ENCODE measurements at regions not wholly inside any gene's neighbourhood (a gene's known extent, or its start where the extent isn't known, plus 50 kb on each side); places are given as distances from the start of the nearest gene placed in this dataset.

GRCh38 chr15:34700891-34701427 is 53.8 kb downstream of the GJD2 start:
- H3K9ac ChIP-seq (ENCODE audit: low read length), result no peak overlapping the region
- peaks cover 14% of the 10 kb centered on the region for H3K4me1 ChIP-seq (ENCODE audit: control insufficient read depth, insufficient read depth, low read length)
- H3K9me3 ChIP-seq (ENCODE audit: control insufficient read depth, insufficient read depth, low read depth, low read length), result no peaks in the 10 kb centered on the region
- no peak overlapping the region for H3K4me3 ChIP-seq (ENCODE audit: low read depth, low read length)
- H3K27ac ChIP-seq (ENCODE audit: low read depth, low read length), result no peak overlapping the region
- H3K27me3 ChIP-seq (ENCODE audit: control insufficient read depth, insufficient read depth, low read length), result no peaks in the 10 kb centered on the region
- no peaks in the 10 kb centered on the region for H3K36me3 ChIP-seq (ENCODE audit: control insufficient read depth, insufficient read depth, low read length)

GRCh38 chr15:34699968-34700640 is 54.7 kb downstream of the GJD2 start:
- no peak overlapping the region for H3K4me3 ChIP-seq (ENCODE audit: low read depth, low read length)
- peaks cover 14% of the 10 kb centered on the region for H3K4me1 ChIP-seq (ENCODE audit: control insufficient read depth, insufficient read depth, low read length)
- no peaks in the 10 kb centered on the region for H3K9me3 ChIP-seq (ENCODE audit: control insufficient read depth, insufficient read depth, low read depth, low read length)
- no peak overlapping the region for H3K27ac ChIP-seq (ENCODE audit: low read depth, low read length)
- no peak overlapping the region for H3K9ac ChIP-seq (ENCODE audit: low read length)
- no peaks in the 10 kb centered on the region for H3K27me3 ChIP-seq (ENCODE audit: control insufficient read depth, insufficient read depth, low read length)
- H3K36me3 ChIP-seq (ENCODE audit: control insufficient read depth, insufficient read depth, low read length), result no peaks in the 10 kb centered on the region

- no peak overlapping the region for H3K4me3 ChIP-seq (ENCODE audit: low read depth, low read length)
- H3K9ac ChIP-seq (ENCODE audit: low read length), result no peak overlapping the region
- no peaks in the 10 kb centered on the region for H3K27me3 ChIP-seq (ENCODE audit: control insufficient read depth, insufficient read depth, low read length)
- no peaks in the 10 kb centered on the region for H3K9me3 ChIP-seq (ENCODE audit: control insufficient read depth, insufficient read depth, low read depth, low read length)
- peaks cover 14% of the 10 kb centered on the region for H3K4me1 ChIP-seq (ENCODE audit: control insufficient read depth, insufficient read depth, low read length)
- no peak overlapping the region for H3K27ac ChIP-seq (ENCODE audit: low read depth, low read length)
- H3K36me3 ChIP-seq (ENCODE audit: control insufficient read depth, insufficient read depth, low read length), result no peaks in the 10 kb centered on the region
Measured at GRCh38 chr15:34696506-34696905, 58.3 kb downstream of the GJD2 start.

- H3K9me3 ChIP-seq (ENCODE audit: control insufficient read depth, insufficient read depth, low read depth, low read length), result peaks cover 2% of the 10 kb centered on the region
- H3K27me3 ChIP-seq (ENCODE audit: control insufficient read depth, insufficient read depth, low read length), result no peaks in the 10 kb centered on the region
- no peaks in the 10 kb centered on the region for H3K36me3 ChIP-seq (ENCODE audit: control insufficient read depth, insufficient read depth, low read length)
- H3K4me3 ChIP-seq (ENCODE audit: low read depth, low read length), result no peak overlapping the region
- no peak overlapping the region for H3K9ac ChIP-seq (ENCODE audit: low read length)
- no peak overlapping the region for H3K27ac ChIP-seq (ENCODE audit: low read depth, low read length)
- peaks cover 14% of the 10 kb centered on the region for H3K4me1 ChIP-seq (ENCODE audit: control insufficient read depth, insufficient read depth, low read length)
Measured at GRCh38 chr15:34693053-34693744, 61.6 kb downstream of the GJD2 start.

- Histone ChIP-seq H3K36me3 (ENCODE audit: control insufficient read depth, insufficient read depth, low read length) (no peaks in the 10 kb centered on the region), H3K4me1 (ENCODE audit: control insufficient read depth, insufficient read depth, low read length) (no peaks in the 10 kb centered on the region), H3K27me3 (ENCODE audit: control insufficient read depth, insufficient read depth, low read length) (no peaks in the 10 kb centered on the region), H3K4me3 (ENCODE audit: low read depth, low read length) (no peak overlapping the region), H3K9me3 (ENCODE audit: control insufficient read depth, insufficient read depth, low read depth, low read length) (peaks cover 4% of the 10 kb centered on the region), H3K9ac (ENCODE audit: low read length) (no peak overlapping the region), H3K27ac (ENCODE audit: low read depth, low read length) (no peak overlapping the region)
Measured at GRCh38 chr15:34691034-34691433, 63.8 kb downstream of the GJD2 start.

- H3K4me1 ChIP-seq (ENCODE audit: control insufficient read depth, insufficient read depth, low read length), result no peaks in the 10 kb centered on the region
- no peak overlapping the region for H3K4me3 ChIP-seq (ENCODE audit: low read depth, low read length)
- H3K36me3 ChIP-seq (ENCODE audit: control insufficient read depth, insufficient read depth, low read length), result no peaks in the 10 kb centered on the region
- H3K9me3 ChIP-seq (ENCODE audit: control insufficient read depth, insufficient read depth, low read depth, low read length), result peaks cover 4% of the 10 kb centered on the region
- no peaks in the 10 kb centered on the region for H3K27me3 ChIP-seq (ENCODE audit: control insufficient read depth, insufficient read depth, low read length)
- H3K27ac ChIP-seq (ENCODE audit: low read depth, low read length), result no peak overlapping the region
- no peak overlapping the region for H3K9ac ChIP-seq (ENCODE audit: low read length)
Measured at GRCh38 chr15:34688699-34689098, 66.1 kb downstream of the GJD2 start.

- Histone ChIP-seq H3K4me3 (ENCODE audit: low read depth, low read length) (no peak overlapping the region), H3K27ac (ENCODE audit: low read depth, low read length) (no peak overlapping the region), H3K36me3 (ENCODE audit: control insufficient read depth, insufficient read depth, low read length) (no peaks in the 10 kb centered on the region)
Measured at GRCh38 chr15:34684351-34684750, 70.4 kb downstream of the GJD2 start.

GRCh38 chr15:34682674-34683073 is 72.1 kb downstream of the GJD2 start:
- H3K4me1 ChIP-seq (ENCODE audit: control insufficient read depth, insufficient read depth, low read length), result no peaks in the 10 kb centered on the region
- H3K4me3 ChIP-seq (ENCODE audit: low read depth, low read length), result no peak overlapping the region
- no peaks in the 10 kb centered on the region for H3K36me3 ChIP-seq (ENCODE audit: control insufficient read depth, insufficient read depth, low read length)

More at GRCh38 chr15:34684351-34684750, 70.4 kb downstream of the GJD2 start:
- no peak overlapping the region for H3K9ac ChIP-seq (ENCODE audit: low read length)
- H3K4me1 ChIP-seq (ENCODE audit: control insufficient read depth, insufficient read depth, low read length), result no peaks in the 10 kb centered on the region
- H3K27me3 ChIP-seq (ENCODE audit: control insufficient read depth, insufficient read depth, low read length), result peaks cover 4% of the 10 kb centered on the region; the same call in 1 of the 2 replicates
- H3K9me3 ChIP-seq (ENCODE audit: control insufficient read depth, insufficient read depth, low read depth, low read length), result peaks cover 4% of the 10 kb centered on the region

GRCh38 chr15:34679291-34679690 is 75.5 kb downstream of the GJD2 start:
- Histone ChIP-seq H3K4me3 (ENCODE audit: low read depth, low read length) (no peak overlapping the region), H3K27ac (ENCODE audit: low read depth, low read length) (no peak overlapping the region), H3K9me3 (ENCODE audit: control insufficient read depth, insufficient read depth, low read depth, low read length) (no peaks in the 10 kb centered on the region), H3K9ac (ENCODE audit: low read length) (no peak overlapping the region), H3K36me3 (ENCODE audit: control insufficient read depth, insufficient read depth, low read length) (no peaks in the 10 kb centered on the region), H3K27me3 (ENCODE audit: control insufficient read depth, insufficient read depth, low read length) (peaks cover 13% of the 10 kb centered on the region; the same call in 1 of the 2 replicates), H3K4me1 (ENCODE audit: control insufficient read depth, insufficient read depth, low read length) (no peaks in the 10 kb centered on the region)

More at GRCh38 chr15:34682674-34683073, 72.1 kb downstream of the GJD2 start:
- Histone ChIP-seq H3K27ac (ENCODE audit: low read depth, low read length) (no peak overlapping the region), H3K9me3 (ENCODE audit: control insufficient read depth, insufficient read depth, low read depth, low read length) (no peaks in the 10 kb centered on the region), H3K9ac (ENCODE audit: low read length) (no peak overlapping the region), H3K27me3 (ENCODE audit: control insufficient read depth, insufficient read depth, low read length) (peaks cover 4% of the 10 kb centered on the region; the same call in 1 of the 2 replicates)

- no peak overlapping the region for H3K4me3 ChIP-seq (ENCODE audit: low read depth, low read length)
- peaks cover 9% of the 10 kb centered on the region; the same call in 1 of the 2 replicates for H3K27me3 ChIP-seq (ENCODE audit: control insufficient read depth, insufficient read depth, low read length)
- H3K27ac ChIP-seq (ENCODE audit: low read depth, low read length), result no peak overlapping the region
- no peaks in the 10 kb centered on the region for H3K4me1 ChIP-seq (ENCODE audit: control insufficient read depth, insufficient read depth, low read length)
- no peak overlapping the region for H3K9ac ChIP-seq (ENCODE audit: low read length)
- H3K36me3 ChIP-seq (ENCODE audit: control insufficient read depth, insufficient read depth, low read length), result no peaks in the 10 kb centered on the region
- no peaks in the 10 kb centered on the region for H3K9me3 ChIP-seq (ENCODE audit: control insufficient read depth, insufficient read depth, low read depth, low read length)
Measured at GRCh38 chr15:34673241-34673640, 81.6 kb downstream of the GJD2 start.

GRCh38 chr15:34665498-34666116 is 82.2 kb upstream of the GOLGA8B start:
- Histone ChIP-seq H3K9me3 (ENCODE audit: control insufficient read depth, insufficient read depth, low read depth, low read length) (no peaks in the 10 kb centered on the region), H3K4me3 (ENCODE audit: low read depth, low read length) (no peak overlapping the region), H3K36me3 (ENCODE audit: control insufficient read depth, insufficient read depth, low read length) (no peaks in the 10 kb centered on the region), H3K27ac (ENCODE audit: low read depth, low read length) (no peak overlapping the region), H3K9ac (ENCODE audit: low read length) (no peak overlapping the region), H3K4me1 (ENCODE audit: control insufficient read depth, insufficient read depth, low read length) (no peaks in the 10 kb centered on the region), H3K27me3 (ENCODE audit: control insufficient read depth, insufficient read depth, low read length) (no peaks in the 10 kb centered on the region; the same call in 1 of the 2 replicates)
